HG03460 (cell line): ENCODE measurements at regions not wholly inside any gene's neighbourhood (a gene's known extent, or its start where the extent isn't known, plus 50 kb on each side); places are given as distances from the start of the nearest gene placed in this dataset.
"Not testable (repeated sequence)": the region's sequence is repeated elsewhere in the genome, so short reads cannot be mapped to it uniquely, and the experiment has no call there.

ENCODE experiments used
- ATAC-seq: cut with Tn5 transposase; IDR thresholded peaks from one replicate; pipeline ENCODE4 v1.9.1; 2021; ENCODE audit not compliant: unreplicated experiment

- no peak for ATAC-seq
Measured at GRCh38 chr2:48218169-48218568, 96.3 kb upstream of the FOXN2 start.

GRCh38 chr2:48219234-48219554, 95.3 kb upstream of the FOXN2 start:
- no peak for ATAC-seq

DNA sequence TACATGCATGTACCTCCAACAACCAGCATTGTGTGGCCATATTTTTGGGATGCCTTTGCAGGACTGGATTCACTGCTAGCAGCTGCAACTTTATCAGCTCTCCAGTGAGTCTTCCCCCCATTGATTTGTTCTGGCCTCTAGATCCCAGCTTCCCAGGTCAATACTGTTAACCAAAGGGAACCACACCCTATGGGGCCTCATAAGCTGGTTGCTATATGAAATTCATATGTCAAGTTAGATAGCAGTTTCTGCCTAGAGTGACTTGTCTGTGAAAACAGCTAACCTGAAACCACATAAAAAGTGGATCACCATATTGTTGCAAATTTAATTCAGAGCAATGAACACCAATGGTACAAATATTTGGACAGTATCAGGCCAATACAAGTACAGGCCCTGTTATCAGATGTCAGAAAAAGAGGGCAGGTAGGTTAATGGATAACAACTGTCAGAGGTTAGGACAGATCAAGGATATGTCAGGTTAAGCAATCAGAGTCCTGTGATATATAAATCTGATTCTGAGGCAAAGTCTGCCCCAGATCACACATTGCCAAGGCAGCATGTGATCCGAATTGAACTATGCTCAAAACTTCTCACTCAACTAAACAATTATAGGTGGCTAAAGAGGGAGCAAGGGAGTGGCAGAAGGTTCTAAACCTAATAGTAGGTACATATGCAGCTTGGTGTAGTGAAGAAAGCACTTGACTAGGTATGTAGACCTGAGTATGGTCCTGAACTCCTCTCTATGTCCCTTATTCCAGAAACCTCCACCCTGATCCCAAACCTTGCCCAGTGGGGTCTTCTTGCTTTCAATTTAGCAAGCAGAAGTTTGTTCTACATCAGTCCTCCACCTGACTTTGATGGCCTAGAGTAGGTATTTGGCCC, 94.7 kb upstream of the FOXN2 start:
- ATAC-seq: no peak

DNA sequence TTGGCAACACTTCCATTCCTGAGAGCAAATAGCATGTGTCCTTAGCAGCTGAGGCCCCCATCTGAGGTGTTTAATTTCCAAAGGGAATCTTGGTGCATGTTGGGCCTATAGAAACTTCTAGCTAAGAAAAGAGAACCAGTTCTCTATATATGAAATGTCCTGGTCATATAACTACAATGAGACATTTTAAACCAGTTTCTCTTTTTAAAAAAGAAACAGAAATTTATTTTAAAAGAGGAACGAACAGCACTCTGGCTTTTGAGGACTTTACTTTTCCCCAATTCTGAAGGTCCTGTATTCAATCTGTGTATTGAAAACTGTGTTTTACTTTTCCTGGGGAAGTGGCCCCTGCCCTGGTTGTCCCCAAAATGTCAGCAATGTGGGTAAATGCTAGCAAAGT, 94.0 kb upstream of the FOXN2 start:
- no peak for ATAC-seq

- ATAC-seq: no peak
Measured at GRCh38 chr2:48221846-48222516, 92.5 kb upstream of the FOXN2 start.

DNA sequence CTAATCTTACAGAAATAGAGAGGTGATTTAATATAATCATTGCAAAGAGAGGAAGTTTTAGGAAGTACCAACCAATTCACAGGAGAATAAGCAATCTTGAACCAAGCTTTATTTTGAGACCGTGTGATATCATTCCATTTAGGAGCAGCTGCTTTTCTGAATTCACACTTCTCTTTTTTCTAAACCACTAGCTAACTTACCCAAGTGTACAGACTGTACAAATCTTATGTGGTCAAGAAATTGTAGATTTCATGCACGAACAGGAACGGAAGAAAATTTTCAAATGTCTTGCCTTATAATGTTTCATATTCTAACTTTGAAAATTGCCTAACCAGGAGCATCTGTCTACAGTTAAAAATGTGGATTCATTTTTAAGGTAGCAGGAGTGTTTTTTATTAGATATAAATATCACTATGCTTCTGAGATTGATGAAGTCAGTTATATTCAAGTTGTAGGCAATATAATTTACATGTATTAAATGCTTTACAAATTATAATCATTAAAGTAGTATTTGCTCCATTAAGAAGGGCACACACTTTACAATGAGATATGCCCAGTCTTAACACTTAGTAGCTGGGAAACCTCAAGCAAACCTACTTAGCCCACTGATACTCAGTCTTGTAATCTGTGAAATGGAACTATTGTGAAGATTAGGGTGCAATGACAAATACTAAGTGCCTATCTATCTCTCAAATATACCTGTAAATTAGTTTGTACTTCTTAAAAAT, 86.7 kb upstream of the FOXN2 start:
- ATAC-seq: peak; percentile 92

GRCh38 chr2:48228345-48228684, 86.2 kb upstream of the FOXN2 start:
- ATAC-seq: no peak

- no peak for ATAC-seq
Measured at GRCh38 chr2:48229063-48229462, 85.4 kb upstream of the FOXN2 start.

- no peak for ATAC-seq
Measured at GRCh38 chr2:48230834-48231233, 83.6 kb upstream of the FOXN2 start.

DNA sequence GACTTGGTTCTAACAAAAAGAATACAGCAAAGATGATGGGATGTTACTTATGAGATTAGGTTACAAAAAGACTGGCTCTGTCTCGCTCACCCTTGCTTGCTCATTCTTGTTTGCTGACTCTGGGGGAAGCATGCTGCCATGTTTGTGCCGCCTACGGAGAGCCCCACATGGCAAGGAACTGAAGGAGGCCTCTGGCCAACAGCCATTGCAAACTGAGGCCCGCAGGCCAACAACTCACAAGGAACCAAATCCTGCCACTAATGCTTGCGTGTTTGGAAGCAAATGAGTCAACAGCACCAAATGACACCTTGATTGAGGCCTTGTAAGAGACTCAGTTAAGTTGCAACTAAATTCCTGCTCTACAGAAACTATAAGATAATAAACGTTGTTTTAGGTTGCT, 82.1 kb upstream of the FOXN2 start:
- no peak for ATAC-seq

DNA sequence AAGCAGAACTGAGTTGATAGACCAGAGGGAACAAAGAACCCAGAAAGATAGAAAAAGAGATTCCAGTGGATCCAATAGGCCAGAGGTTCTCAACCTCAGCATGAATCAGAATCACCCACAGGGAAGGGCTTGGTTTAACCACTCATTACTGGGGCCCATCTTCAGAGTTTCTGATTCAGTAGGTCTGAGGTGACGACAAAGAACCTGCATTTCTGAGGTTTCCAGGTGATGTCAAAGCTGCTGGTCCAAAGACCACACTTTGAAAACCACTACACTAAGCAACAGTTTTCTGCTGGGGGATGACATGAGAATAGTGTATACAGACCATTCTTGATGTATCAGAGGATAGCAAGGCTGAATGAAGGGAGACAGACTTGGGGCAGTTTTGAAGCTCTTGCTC, 81.5 kb upstream of the FOXN2 start:
- no peak for ATAC-seq

- not testable (repeated sequence) for ATAC-seq
Measured at GRCh38 chr2:48233824-48234223, 80.7 kb upstream of the FOXN2 start.

GRCh38 chr2:48235076-48235475, 79.4 kb upstream of the FOXN2 start:
- ATAC-seq: no peak

- no peak for ATAC-seq
Measured at GRCh38 chr2:48238381-48238780, 76.1 kb upstream of the FOXN2 start.

DNA sequence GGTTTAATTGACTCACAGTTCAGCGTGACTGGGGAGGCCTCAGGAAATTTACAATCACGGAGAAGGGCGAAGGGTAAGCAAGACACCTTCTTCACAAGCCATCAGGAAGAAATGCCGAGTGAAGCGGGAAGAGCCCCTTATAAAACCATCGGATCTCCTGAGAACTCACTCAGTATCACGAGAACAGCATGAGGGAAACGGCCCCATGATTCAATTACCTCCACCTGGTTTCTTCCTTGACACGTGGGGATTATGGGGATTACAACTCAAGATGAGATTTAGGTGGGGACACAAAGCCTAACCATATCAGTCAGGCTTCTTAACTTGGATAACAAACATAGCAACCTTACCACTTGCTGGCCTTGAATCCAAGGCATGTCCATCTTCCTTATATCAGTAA, 73.6 kb upstream of the FOXN2 start:
- ATAC-seq: no peak

- ATAC-seq: no peak
Measured at GRCh38 chr2:48247206-48247605, 67.3 kb upstream of the FOXN2 start.

- peak; percentile 83 for ATAC-seq
Measured at GRCh38 chr2:48248251-48248933, 66.1 kb upstream of the FOXN2 start.

DNA sequence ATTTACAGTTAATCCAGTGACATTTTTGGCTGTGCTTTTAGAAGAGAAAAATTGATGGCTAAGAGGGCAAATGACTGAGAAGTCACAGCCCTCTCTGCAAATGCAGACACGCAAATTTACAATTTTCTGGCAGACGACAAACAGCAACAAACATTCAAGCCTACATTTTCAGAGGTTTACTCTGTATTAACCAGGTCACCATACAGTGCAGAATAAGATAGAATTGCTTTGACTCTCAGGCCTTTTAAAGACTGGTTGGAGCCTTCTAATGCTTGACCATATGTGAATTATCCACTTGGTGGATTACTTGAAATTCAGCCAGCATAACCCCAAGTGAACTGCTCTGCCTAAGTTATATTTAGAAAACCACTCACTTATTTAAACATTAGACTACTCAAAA, 65.5 kb upstream of the FOXN2 start:
- no peak for ATAC-seq

GRCh38 chr2:48249631-48250473, 64.6 kb upstream of the FOXN2 start:
- peak; percentile 37 for ATAC-seq

DNA sequence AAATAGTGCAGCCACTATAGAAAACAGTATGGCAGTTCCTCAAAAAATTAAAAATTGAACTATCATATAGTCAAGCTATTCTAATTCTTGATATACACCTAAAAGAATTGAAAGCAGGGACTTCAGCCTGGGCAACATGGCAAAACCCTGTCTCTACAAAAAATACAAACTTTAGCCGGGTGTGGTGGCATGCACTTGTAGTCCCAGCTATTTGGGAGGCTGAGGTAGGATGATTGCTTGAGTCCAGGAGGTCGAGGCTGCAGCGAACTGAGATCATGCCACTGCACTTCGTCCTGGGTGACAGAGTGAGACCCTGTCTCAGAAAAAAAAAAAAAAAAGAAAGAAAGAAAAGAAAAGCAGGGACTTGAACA, 64.0 kb upstream of the FOXN2 start:
- ATAC-seq: no peak

DNA sequence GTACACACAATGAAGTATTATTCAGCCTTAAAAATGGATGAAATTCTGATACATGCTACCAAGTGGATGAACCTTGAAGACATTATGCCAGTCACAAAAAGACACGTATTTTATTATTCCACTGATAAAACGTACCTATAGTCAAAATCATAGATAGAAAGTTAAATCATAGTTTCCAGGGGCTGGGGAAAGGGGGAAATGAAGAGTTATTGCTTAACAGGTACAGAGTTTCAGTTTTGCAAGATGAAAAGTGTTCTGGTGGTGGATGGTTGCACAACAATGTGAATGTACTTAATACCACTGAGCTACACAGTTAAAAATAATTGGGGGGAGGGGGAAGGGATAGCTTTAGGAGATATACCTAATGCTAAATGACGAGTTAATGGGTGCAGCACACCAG, 63.5 kb upstream of the FOXN2 start:
- peak; percentile 46 for ATAC-seq
